HG02970 (cell line): ENCODE measurements at regions not wholly inside any gene's neighbourhood (a gene's known extent, or its start where the extent isn't known, plus 50 kb on each side); places are given as distances from the start of the nearest gene placed in this dataset.
"Not testable (repeated sequence)": the region's sequence is repeated elsewhere in the genome, so short reads cannot be mapped to it uniquely, and the experiment has no call there.

ENCODE experiments used
- ATAC-seq: cut with Tn5 transposase; IDR thresholded peaks from one replicate; pipeline ENCODE4 v1.9.1; 2021; ENCODE audit warnings: mild to moderate bottlenecking, moderate library complexity, moderate number of reproducible peaks; ENCODE audit not compliant: unreplicated experiment, low FRiP score

DNA sequence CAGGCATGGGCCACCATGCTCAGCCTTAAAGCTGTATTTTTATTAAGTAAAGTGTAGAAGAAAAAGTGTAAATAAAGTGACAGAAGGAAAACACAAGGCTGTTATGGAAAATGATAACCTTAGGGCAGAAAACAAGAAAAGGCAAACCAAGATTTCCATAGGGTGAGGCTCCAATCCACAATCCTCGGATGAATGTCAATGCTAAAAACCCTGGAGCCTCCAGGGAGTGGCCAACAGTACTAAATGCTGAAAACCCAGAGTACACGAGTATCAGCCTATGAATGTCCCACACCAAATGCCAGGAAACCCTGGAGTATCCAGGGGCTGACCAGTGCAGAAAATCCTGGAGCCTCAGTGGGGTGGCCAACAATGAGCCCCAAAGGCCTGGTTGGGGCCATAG, 292.6 kb downstream of the RPIA start:
- not testable (repeated sequence) for ATAC-seq

DNA sequence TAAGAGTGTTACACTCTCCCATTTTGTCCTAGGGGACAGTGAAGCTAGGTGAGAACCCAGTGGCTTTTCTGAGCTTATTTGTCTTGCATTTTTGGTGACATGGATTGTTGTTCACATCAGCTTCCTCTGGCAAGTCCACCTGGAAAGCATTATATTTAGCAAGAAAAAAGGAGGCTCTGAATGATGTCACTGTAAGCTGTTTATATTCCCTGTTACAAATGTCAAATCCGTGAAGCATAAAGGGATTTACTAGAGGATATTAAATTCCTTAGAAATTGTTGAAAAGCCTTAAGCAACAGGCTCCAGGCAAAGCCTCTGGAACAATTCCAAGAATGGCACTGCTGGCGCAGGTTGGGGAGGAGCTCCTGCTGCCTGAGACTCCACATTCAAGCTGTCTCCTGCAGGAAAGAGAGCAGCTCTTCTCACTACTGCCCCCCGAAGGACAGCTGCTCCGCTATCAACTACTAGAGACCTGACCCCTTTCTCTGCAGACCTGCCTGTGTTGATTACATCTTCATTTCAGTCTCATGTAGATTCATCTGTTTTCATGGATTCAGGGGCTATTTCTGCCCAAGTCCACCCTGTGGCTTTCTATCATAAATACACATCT, 295.4 kb downstream of the RPIA start:
- not testable (repeated sequence) for ATAC-seq

DNA sequence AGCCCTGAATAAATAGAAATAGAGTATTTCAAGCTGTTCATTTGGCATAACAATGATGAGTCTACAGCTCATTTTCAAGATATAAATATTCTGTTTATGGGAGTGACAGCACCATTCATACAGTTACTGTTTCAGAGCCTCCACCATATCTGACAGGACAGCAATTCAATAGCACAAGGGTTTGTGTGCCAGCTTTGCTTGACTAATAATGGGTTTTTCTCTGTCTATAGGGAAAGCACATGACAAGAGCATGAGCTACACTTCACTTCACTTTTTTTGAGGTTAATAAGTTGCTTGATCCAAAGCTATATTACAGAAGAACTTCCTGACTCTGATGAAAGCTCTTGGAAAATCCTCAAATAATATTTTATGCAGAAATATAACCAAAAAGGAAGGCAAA, 297.1 kb downstream of the RPIA start:
- ATAC-seq = not testable (repeated sequence)

DNA sequence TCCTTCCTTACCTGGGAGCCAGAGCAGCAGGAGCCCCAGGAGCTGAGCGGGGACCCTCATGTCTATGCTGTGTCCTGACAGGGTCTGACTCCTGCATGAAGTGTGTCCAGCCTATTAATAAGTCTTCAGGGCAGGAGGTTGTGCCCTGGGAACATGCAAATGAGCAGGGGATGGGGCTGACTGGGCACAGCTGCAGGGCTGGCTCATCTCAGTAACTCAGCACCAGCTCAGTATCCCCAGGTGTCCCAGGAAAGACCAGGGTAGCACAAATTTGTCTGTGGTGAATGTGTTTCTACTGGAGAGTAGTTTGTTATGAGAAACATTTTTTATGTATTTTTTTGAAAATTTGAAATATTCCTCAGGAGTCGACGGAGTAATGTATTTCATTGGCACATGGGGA, 301.3 kb downstream of the RPIA start:
- ATAC-seq = not testable (repeated sequence)

DNA sequence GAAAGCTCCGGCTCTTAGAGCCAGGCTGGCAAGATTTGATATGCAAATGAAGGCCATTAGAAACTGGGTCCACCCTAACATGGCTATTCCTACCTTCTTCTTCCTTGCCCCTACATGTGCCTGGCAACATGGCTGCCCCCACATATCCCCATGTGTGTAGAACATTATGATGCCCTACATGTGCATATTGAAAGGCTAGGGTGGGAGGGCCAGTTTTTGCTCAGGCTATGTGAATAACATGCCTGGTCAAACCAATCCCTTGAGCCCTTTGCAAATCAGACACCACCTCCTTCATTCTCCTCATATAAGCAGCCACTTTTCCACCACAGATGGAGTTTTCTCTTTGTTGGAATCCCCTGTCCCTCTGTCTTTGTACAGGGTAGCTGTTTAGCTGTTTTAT, 303.4 kb downstream of the RPIA start:
- not testable (repeated sequence) for ATAC-seq

DNA sequence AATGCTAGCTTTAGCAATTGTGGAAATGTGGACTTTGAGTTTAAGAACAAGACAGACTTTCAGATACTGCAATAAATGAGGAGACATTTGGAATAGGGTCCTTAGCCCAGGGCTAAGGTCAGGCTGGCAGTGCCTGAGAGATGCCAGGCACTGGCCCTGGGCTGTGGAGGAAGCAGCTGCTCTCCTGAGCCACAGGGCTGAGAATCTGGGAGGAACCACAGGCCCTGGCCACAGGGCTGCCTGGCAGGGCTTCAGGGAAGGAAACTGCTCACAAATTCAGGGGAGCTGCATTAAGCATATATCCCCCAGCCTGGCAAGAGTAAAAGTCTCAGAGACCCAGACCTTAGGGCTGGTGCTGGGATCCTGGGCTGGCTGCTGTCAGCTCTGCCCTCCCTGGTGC, 305.1 kb downstream of the RPIA start:
- ATAC-seq = not testable (repeated sequence)

DNA sequence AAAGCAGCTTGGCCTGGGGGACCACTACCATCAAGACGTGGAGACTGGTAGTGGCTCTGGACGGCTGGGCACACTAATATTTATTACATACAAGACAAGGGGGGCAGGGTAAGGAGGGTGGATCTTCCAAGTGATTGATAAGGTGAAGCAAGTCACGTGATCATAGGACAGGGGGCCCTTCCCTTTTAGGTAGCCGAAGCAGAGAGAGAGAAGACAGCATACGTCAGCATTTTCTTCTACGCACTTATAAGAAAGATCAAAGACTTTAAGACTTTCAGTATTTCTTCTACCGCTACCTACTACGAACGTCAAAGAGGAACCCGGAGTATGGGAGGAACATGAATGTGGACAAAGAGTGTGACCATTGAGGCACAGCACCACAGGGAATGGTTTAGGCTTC, 307.9 kb downstream of the RPIA start:
- no peak for ATAC-seq

DNA sequence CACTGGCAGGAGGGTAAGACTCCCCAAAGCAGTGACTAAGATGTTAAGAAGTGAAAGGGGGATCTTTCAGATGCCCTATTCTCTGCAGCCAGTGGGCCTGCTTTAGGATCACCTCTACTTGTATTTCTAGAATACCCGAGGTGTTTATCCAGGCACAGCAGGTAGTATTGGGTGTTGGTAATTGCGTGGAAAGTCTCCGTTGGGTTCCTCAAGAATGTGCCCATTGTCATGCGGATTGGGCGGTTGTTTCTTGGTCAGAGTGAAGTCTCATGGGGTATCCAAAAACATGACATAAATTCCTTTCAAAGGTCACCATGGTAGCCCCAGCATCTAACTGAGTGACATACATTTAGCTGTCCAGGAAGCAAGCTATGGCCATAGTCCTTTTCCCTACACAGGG, 308.8 kb downstream of the RPIA start:
- no peak for ATAC-seq

DNA sequence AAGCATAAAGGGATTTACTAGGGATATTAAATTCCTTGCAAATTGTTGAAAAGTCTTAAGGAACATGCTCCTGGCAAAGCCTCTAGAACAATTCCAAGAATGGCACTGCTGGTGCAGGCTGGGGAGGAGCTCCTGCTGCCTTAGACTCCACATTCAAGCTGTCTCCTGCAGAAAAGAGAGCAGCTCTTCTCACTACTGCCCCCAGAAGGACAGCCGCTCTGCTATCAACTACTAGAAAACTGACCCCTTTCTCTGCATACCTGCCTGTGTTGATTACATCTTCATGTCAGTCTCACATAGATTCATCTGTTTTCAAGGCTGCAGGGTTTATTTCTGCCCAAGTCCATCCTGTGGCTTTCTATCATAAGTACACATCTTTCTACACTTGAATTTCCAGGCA, 312.8 kb downstream of the RPIA start:
- ATAC-seq = not testable (repeated sequence)

DNA sequence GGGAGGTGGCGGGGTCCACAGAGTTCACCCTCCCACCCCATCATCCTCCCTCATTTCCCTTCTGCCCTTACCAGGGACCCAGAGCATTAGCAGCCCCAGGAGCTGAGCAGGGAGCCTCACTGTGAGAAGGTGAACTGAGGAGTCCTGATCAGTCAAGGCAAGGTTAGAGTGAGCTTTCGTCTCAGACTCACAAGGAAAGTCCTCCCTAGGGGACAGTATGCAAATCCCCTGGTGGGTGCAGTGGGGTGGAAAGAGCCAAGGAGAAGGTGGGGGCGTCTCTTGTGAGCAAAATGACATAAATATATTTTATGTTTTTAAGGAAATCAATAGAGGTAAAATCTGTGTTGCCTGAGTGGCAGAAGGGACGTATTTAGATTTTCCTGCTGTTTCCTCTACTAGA, 329.1 kb downstream of the RPIA start:
- not testable (repeated sequence) for ATAC-seq

DNA sequence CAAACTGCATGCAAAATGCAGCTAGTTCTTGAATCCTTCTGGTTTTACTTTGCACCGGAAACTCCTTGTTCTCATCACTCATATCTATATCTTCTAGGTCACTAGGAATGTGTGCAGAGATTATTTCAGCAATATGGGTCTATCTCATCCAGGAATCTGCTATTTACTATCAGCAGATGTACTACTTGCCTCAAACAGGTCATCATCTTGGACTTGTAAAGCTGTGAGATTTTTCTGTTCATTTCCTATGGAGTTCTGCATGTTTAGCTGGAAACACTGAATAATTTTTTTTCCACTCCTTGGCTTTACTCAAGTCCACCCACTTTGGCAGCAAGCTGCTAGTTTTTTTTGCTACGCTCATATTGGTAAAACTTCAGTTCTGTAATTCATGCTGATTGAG, 334.8 kb downstream of the RPIA start:
- not testable (repeated sequence) for ATAC-seq

DNA sequence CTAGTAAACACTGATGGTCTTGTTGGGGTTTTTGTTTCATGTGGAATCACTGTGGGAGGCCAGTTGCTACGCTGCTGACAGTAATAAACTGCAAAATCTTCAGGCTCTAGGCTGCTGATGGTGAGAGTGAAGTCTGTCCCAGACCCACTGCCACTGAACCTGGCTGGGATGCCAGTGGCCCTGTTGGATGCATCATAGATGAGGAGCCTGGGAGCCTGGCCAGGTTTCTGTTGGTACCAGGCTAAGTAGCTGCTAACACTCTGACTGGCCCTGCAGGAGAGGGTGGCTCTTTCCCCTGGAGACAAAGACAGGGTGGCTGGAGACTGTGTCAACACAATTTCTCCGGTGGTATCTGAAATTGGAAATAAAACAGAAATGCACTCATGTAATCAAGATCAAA, 335.6 kb downstream of the RPIA start:
- ATAC-seq = not testable (repeated sequence)

DNA sequence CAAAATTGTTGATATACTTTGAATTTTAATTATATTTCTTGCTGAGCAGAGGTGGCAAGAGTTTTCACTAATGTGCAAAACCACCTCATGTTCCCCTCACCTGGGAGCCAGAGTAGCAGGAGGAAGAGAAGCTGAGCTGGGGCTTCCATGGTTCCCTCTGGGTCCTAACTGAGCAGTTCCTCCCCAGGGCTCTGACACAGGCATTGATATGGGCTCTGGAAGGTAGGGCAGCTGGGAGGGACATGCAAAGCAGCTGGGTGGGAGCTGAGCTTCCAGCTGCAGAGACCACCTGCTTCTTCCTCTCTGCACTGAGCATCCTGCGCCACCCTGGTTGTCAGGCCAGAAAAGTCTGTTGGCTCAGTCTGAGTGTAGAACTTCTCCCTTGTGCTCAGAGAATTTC, 336.1 kb downstream of the RPIA start:
- not testable (repeated sequence) for ATAC-seq

DNA sequence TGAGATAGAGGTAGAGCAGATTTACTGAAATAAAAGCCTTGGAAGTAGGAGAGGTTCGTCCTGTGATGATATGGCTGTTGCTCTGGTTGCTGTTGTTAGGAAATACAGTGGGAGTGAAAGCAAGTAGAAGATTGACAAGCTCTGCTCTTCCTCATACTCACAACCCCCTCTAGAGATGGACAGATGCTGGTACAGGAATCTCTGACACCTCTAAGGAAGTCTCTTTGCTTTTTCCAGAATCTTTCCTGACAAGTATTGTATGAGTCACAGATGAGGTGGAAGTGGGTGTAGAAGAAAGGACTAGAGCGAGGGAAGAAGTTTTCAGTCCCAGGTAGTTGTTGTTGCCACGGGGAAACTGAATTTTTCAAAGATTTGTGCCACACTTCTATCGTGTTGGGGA, 337.8 kb downstream of the RPIA start:
- not testable (repeated sequence) for ATAC-seq

DNA sequence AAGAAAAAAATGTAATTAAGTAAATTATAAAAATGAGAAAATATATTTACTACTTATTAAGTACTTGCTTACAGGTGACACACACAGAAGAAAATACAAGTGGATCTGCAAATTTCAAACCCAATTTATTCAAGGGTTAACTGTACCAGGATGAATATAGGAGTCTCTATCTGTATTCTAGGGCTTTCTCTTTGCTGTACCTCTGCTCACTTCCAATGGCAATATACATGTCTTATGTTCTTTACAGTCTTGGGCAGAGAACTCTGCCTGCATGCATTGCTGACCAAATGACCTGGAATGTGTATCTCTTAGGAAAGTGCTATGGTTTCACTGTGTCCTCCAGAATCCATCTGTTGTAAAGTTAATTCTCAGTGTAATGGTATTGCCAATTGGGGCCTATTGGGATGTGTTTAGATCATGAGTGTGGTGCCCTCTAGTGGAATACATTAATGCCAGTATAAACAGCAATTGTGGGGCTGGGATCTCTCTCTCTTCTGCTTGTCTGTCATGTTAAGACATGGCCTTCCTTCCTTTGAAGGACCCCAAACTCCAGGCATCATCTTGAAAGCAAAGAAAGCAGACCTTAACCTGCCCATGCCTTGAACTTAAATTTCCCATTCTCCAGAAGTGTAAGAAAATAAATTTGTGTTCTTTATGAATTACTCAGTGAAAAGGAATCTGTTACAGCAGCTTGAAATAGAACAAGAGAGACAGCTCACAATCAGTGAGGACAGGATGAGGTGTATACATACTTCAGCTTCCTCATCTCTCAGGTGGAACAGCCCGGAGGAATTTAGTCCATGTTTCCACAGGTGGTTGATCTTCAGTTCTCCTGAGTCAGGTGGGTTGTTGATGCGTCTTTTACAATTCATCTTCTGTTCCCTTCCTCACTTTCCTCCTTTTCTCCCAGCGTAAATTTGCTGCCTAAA, 356.9 kb downstream of the RPIA start:
- ATAC-seq = peak; percentile 75

DNA sequence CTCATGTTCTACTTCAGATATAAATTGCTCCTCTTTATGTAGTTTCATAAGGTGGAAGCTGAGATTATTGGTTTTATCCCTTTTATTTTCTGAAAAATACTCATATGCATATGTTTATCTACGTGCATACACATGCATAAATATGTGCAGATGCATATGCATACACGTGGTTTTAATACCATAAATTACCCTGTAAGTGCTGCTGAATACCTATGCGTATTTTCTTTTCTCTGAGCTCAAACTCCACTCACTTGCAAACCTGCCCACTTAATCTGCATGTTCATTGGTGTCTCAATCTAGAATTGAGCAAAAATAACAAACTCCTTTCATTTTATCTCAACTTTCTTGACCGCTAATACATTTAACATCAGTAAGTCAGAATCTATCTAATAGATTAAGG, 367.1 kb downstream of the RPIA start:
- ATAC-seq = not testable (repeated sequence)

DNA sequence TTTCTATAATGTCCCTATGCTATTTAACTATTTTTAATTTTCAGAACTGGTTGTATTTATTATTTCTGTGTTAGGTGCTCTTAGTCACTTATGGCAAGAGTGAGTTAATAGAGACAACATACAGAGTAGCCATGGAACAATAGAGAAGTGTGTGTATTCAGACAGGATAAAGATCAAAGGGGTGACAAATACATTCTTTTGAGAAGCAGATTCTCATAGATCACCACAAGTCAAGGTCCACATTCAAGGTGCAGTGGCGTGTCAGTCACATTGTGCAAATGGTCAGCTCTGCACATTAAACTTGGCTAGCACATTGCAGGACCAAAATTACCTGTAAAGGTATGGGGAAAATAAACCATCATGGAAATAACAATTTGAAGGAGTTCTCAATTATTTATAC, 369.7 kb downstream of the RPIA start:
- not testable (repeated sequence) for ATAC-seq

DNA sequence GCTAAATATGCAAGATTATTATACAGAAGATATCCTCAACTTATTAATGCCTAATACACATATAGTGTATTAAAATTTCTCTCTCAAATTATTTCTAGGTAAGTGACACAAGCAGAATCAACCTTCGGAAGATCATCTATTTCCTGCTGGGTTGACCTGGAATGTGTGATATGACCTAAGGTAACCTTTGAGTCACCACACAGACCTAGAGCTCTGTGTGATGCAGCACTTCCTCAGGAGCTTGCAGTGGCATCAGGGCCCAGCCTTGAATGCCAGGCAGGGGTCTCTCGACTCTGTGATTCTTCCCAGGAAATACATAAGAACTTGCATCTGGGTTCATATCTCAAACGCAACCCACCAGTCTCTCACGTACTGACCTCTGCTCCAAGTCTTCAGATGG, 385.3 kb downstream of the RPIA start:
- not testable (repeated sequence) for ATAC-seq

DNA sequence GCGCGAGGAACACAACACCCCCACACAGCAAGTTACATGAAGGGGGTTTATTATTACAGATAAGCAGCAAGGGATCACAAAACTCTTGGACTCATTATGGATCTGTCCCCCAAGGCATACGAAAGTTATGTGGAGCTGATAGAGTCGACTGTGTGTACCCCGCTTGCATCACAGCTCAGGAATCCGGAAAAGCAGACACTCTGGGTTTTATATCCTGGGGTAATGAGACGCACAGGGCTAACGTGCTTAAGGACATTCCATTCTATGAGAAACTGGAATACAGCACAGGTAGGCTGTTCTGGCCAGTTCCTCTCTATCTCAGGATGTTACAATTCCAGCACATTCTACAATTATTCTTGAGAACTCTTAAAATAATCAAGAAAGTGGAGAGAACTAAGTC, 401.4 kb downstream of the RPIA start:
- not testable (repeated sequence) for ATAC-seq

DNA sequence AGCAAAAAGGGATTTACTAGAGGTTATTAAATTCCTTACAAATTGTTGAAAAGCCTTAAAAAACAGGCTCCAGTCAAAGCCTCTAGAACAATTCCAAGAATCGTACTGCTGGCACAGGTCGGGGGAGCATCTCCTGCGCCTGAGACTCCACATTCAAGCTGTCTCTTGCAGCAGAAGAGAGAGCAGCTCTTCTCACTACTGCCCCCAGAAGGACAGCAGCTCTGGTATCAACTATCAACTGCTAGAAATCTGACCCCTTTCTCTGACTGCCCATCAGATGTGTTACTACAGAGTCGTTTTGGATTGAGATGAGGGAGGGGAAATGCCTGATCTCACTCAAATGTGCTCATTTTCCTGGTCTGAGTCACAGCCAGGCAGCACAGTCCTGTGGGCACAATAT, 403.6 kb downstream of the RPIA start:
- not testable (repeated sequence) for ATAC-seq

DNA sequence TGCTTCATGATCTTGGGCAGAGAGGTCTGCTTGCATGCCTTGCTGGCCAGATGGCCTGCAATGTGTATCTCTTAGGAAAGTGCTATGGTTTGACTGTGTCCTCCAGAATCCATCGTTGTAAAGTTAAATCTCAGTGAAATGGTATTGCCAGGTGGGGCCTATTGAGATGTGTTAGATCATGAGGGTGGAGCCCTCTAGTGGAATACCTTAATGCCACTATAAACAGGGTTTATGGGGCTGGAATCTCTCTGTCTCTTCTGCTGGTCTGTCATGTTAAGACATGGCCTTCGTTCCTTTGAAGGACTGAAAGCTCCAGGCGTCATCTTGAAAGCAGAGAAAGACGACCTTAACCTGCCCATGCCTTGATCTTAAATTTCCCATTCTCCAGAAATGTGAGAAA, 411.1 kb downstream of the RPIA start:
- not testable (repeated sequence) for ATAC-seq
